Spleen (tissue), 11 donors: ENCODE measurements at regions not wholly inside any gene's neighbourhood (a gene's known extent, or its start where the extent isn't known, plus 50 kb on each side); places are given as distances from the start of the nearest gene placed in this dataset.
A peak's percentile ranks its signal among the peaks of the same experiment; 100 is the strongest.

ENCODE experiments used
- DNase-seq: peaks from one replicate; pipeline ENCODE4 v3.0.0-alpha.2; 2020
- H3K27ac ChIP-seq, 8 donors: fragments of 200-600 bp; sonication (generic) in 7 of 8; 1 replicate in 4 of 8; 2 replicates in 4 of 8; pipeline versions ENCODE4 v1.5.0 to v1.8.0; 2016 to 2021; ENCODE audit warnings: inconsistent platforms in 4 of 8, mild to moderate bottlenecking in 4 of 8, moderate library complexity in 1 of 8
- H3K27me3 ChIP-seq, 7 donors: fragments of 200-600 bp; sonication (generic) in 6 of 7; replicated peaks in 1 of 7; 1 replicate in 4 of 7; 2 replicates in 3 of 7; pipeline versions ENCODE4 v1.5.0 to v1.8.0; 2016 to 2021; ENCODE audit warnings: inconsistent platforms in 3 of 7, mild to moderate bottlenecking in 1 of 7
- H3K36me3 ChIP-seq, 6 donors: fragments of 200-600 bp; sonication (generic) in 5 of 6; 1 replicate in 4 of 6; 2 replicates in 2 of 6; pipeline versions ENCODE4 v1.5.0 to v1.8.0; 2016 to 2021; ENCODE audit warnings: inconsistent platforms in 2 of 6
- H3K4me1 ChIP-seq, 6 donors: fragments of 200-600 bp; sonication (generic) in 5 of 6; 1 replicate in 3 of 6; 2 replicates in 3 of 6; pipeline versions ENCODE4 v1.5.0 to v1.8.0; 2016 to 2021; ENCODE audit warnings: inconsistent platforms in 3 of 6
- H3K4me3 ChIP-seq, 8 donors: fragments of 200-600 bp; sonication (generic) in 7 of 8; 1 replicate in 4 of 8; 2 replicates in 4 of 8; pipeline versions ENCODE4 v1.5.0 to v1.8.0; 2016 to 2021; ENCODE audit warnings: inconsistent platforms in 4 of 8, mild to moderate bottlenecking in 4 of 8, moderate library complexity in 2 of 8
- H3K9me3 ChIP-seq, 8 donors: fragments of 200-600 bp; sonication (generic) in 7 of 8; 1 replicate in 4 of 8; 2 replicates in 4 of 8; pipeline versions ENCODE4 v1.5.0 to v1.8.0; 2016 to 2021; ENCODE audit warnings: inconsistent platforms in 4 of 8
- POLR2A ChIP-seq, 3 donors: fragments of 450-650 bp; IDR thresholded peaks; one replicate each; pipeline ENCODE4 v1.5.1; 2017; ENCODE audit warnings: antibody characterized with exemption in 3 of 3, mild to moderate bottlenecking in 1 of 3
- POLR2AphosphoS5 ChIP-seq, 3 donors: sonication (generic); formaldehyde crosslinking; IDR thresholded peaks; one replicate each; pipeline ENCODE4 v1.5.1; 2017; ENCODE audit warnings: antibody characterized with exemption in 3 of 3
- WGBS, 5 donors: extraction: QIAGEN DNeasy Blood & Tissue Kit in 3 of 5; methylation state at CpG; one replicate each; pipeline versions ENCODE4 v1.1.5 to v1.1.7; 2013 to 2018; 5-methylcytosine and 5-hydroxymethylcytosine counted together
- intact Hi-C: fragments of 100-400 bp; cut with DNase I; formaldehyde crosslinking; loops from one replicate; pipeline ENCODE4 v1.15.0; 2023; ENCODE audit warnings: low total_unique reads
- TF ChIP-seq, protein P1 (sequence below), 11 experiments: fragments of 200-600 bp in 7 of 11; fragments of 450-650 bp in 4 of 11; sonication (generic) in 4 of 11; IDR thresholded peaks in 8 of 11; conservative IDR thresholded peaks in 3 of 11; 1 replicate in 7 of 11; 2 replicates in 4 of 11; pipeline versions ENCODE4 v1.4.0 to v1.8.0; 2016 to 2021; ENCODE audit warnings: antibody characterized with exemption in 11 of 11, inconsistent platforms in 4 of 11, mild to moderate bottlenecking in 1 of 11
- donor health status: healthy with polysubstance abuse.
- donor health status: DM: no; HTN: no; CAD: no; lungs with moderate emphysema.
- donor health status: DM: no; HTN: no; CAD: no.
- donor health status: Bipolar disorder and iron deficiency.
- donor health status: healthy.
- donor health status: DM: no; HTN: no; CAD: no.
- donor health status: DM: yes; HTN: yes; CAD: no.

DNA sequence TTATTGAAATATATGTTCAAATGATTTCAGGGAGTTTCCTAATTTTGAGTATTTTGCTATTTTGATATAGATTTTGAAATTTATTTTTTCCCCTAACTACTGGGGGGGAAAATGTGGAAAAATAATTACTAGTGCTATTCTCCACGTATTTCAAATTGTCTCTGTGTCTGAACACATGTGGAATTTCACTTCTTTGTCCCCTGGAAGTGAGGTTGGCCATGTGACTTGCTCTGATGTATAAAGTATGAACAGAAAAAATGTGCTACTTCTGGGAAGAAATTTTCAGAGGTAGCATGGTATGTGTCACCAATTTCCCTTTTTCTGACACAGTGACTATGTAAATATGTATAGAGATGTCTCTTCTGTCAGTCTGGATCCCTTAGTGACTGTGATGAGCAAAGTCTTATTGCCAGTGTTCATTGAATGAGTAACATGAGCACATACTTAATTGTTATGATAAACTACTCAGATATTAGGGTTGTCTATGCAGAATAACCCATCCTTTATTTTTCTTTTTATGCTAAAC is 215.4 kb upstream of the CCN2 start:
- no peak for TF ChIP-seq POLR2AphosphoS5 (IDR thresholded peaks at IDR 0.05)
- no peak for TF ChIP-seq POLR2A (IDR thresholded peaks at IDR 0.05)
- TF ChIP-seq, protein P1, sequence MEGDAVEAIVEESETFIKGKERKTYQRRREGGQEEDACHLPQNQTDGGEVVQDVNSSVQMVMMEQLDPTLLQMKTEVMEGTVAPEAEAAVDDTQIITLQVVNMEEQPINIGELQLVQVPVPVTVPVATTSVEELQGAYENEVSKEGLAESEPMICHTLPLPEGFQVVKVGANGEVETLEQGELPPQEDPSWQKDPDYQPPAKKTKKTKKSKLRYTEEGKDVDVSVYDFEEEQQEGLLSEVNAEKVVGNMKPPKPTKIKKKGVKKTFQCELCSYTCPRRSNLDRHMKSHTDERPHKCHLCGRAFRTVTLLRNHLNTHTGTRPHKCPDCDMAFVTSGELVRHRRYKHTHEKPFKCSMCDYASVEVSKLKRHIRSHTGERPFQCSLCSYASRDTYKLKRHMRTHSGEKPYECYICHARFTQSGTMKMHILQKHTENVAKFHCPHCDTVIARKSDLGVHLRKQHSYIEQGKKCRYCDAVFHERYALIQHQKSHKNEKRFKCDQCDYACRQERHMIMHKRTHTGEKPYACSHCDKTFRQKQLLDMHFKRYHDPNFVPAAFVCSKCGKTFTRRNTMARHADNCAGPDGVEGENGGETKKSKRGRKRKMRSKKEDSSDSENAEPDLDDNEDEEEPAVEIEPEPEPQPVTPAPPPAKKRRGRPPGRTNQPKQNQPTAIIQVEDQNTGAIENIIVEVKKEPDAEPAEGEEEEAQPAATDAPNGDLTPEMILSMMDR (IDR thresholded peaks at IDR 0.05 in 8 of 11, conservative IDR thresholded peaks at IDR 0.05 in 3 of 11) = no peak
- Histone ChIP-seq H3K4me3 (no peak overlapping the region), H3K27me3 (no peaks in the 10 kb centered on the region), H3K36me3 (no peaks in the 10 kb centered on the region), H3K27ac (no peak overlapping the region), H3K4me1 (no peaks in the 10 kb centered on the region), H3K9me3 (peaks cover 0 to 8% (median 0%) of the 10 kb centered on the region in 8 donors)
- WGBS, 5 donors = 54 to 65% (median 58%) methylated on average over 1 of the region's 1 CpG
- intact Hi-C loops = loop anchor here (10.0 kb wide), 1 partner anchor 242 kb away; no protein-coding TSS in a partner anchor
- no peak for DNase-seq

DNA sequence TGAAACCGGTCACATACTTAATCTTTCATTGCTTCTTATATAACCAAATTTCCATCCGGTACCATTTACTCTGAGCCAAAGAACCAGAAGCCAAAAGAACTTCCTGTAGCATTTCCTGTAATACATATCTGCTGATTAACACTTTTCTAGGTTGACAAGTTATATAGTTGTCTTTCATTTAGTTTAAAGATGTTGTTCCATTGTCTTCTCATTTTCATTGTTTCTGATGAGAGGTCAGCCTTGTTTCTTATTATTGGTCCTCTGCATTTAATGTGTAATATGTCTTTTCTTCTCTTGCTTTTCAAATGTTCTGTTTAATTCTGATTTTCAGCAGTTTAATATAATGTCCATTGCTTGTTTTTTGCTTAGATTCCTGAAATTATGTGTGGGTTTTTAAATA is 214.5 kb upstream of the CCN2 start:
- WGBS, 5 donors = 55 to 73% (median 63%) methylated on average over 2 of the region's 2 CpGs
- intact Hi-C loops = loop anchor here (10.0 kb wide), 1 partner anchor 241 kb away; no protein-coding TSS in a partner anchor
- TF ChIP-seq POLR2A (IDR thresholded peaks at IDR 0.05) (no peak), POLR2AphosphoS5 (IDR thresholded peaks at IDR 0.05) (no peak)

DNA sequence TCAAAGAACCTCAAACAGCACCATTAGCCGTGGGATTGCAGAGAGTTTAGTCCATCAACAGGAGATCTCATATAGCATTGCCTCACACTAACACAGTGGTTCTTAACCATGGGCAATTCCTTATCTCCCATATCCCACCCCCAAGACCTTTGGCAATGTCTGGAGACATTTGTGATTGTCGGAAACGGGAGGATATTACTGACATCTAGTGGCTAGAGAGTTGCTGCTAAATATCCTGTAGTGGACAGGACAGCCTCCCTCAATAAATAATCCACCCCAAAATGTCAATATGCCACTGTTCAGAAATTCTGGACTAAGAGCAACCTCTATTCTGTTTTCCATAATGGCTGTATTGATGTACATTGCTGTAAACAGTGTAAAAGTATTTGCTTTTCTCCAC is 210.1 kb upstream of the CCN2 start:
- Histone ChIP-seq H3K4me3 (no peak overlapping the region), H3K9me3 (peaks cover 0 to 6% (median 0%) of the 10 kb centered on the region in 8 donors), H3K27me3 (no peaks in the 10 kb centered on the region), H3K36me3 (no peaks in the 10 kb centered on the region), H3K4me1 (peaks cover 0 to 3% (median 0%) of the 10 kb centered on the region in 6 donors), H3K27ac (no peak overlapping the region)
- WGBS, 5 donors = 50 to 56% (median 53%) methylated on average over 3 of the region's 3 CpGs
- no peak for DNase-seq
- TF ChIP-seq POLR2A (IDR thresholded peaks at IDR 0.05) (no peak), POLR2AphosphoS5 (IDR thresholded peaks at IDR 0.05) (no peak)
- TF ChIP-seq, protein P1 (IDR thresholded peaks at IDR 0.05 in 8 of 11, conservative IDR thresholded peaks at IDR 0.05 in 3 of 11) = peak in 9 of 11 experiments; percentile 8 to 64 (median 50)
- intact Hi-C loops = loop anchor here (10.0 kb wide), 1 partner anchor 236 kb away; no protein-coding TSS in a partner anchor

More for the DNA sequence above, 214.5 kb upstream of the CCN2 start:
- Histone ChIP-seq H3K4me1 (peaks cover 0 to 3% (median 0%) of the 10 kb centered on the region in 6 donors), H3K9me3 (peaks cover 0 to 8% (median 0%) of the 10 kb centered on the region in 8 donors), H3K36me3 (no peaks in the 10 kb centered on the region), H3K27me3 (no peaks in the 10 kb centered on the region), H3K27ac (no peak overlapping the region), H3K4me3 (no peak overlapping the region)
- no peak for DNase-seq

- H3K4me3 ChIP-seq = no peak overlapping the region
- WGBS, 5 donors = 76 to 91% (median 86%) methylated on average over 9 of the region's 9 CpGs
- H3K9me3 ChIP-seq = no peaks in the 10 kb centered on the region
- peaks cover 0 to 4% (median 0%) of the 10 kb centered on the region in 6 donors for H3K4me1 ChIP-seq
- intact Hi-C loops = no loop called here
- no peak overlapping the region for H3K27ac ChIP-seq
- no peaks in the 10 kb centered on the region for H3K36me3 ChIP-seq
- DNase-seq = no peak
- no peaks in the 10 kb centered on the region for H3K27me3 ChIP-seq
- no peak for TF ChIP-seq POLR2AphosphoS5 (IDR thresholded peaks at IDR 0.05)
- TF ChIP-seq POLR2A (IDR thresholded peaks at IDR 0.05) = no peak
- TF ChIP-seq, protein P1 (IDR thresholded peaks at IDR 0.05 in 8 of 11, conservative IDR thresholded peaks at IDR 0.05 in 3 of 11) = no peak
Observed at GRCh38 chr6:132153221-132153898, 202.2 kb upstream of the CCN2 start.
